ENCODE measurements at regions not wholly inside any gene's neighbourhood (a gene's known extent, or its start where the extent isn't known, plus 50 kb on each side); places are given as distances from the start of the nearest gene placed in this dataset.

DNA sequence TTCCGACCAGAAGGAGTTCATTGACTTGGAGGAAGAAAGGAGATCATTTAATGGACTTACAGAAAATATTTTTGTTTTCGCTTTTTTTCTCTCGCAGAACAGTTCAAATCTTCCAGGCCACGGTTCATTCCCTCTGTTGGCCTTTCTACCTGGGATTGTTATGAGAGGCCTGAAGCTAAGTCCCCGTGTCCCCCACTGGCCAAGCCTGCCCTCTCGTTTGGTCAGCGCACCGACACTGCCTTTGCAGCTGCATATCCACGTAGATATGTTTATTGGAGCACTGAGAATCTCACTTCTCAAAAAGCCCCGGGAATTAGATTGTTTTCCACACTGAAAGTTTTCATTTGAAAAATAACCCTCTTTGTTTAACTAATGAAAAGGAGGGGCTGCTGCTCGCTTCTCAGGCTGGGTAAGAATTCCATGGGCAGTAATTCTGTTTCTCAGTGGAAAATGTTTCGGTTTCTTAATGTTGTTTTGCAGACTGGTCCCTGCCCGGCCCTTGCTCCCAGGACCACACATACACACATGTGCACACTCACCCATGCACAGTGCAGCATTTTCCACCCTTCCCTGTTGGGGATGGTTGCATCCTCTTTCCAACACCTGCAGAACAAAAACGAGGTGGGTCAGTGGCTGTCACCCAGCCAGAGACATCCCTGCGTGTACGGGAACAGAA is 655.7 kb downstream of the BNC2 start:
- H3K14ac ChIP-seq (ENCODE audit: insufficient read depth, low read length), result no peak overlapping the region
- no peak overlapping the region for H2AK5ac ChIP-seq (ENCODE audit: insufficient read length, low read length)
- no peak overlapping the region for H3K9ac ChIP-seq (ENCODE audit: extremely low read depth, insufficient read length, low read length)
- no peaks in the 10 kb centered on the region for H3K23me2 ChIP-seq (ENCODE audit: insufficient read length, low read depth, low read length, poor library complexity, severe bottlenecking)
- no peak overlapping the region; a peak in 1 of 7 replicates for H3K27ac Mint-ChIP-seq
- no peaks in the 10 kb centered on the region for H3K79me1 ChIP-seq (ENCODE audit: insufficient read depth, low read depth, low read length, poor library complexity, severe bottlenecking)
- no peaks in the 10 kb centered on the region for H3K27me3 Mint-ChIP-seq (ENCODE audit: low read depth)
- WGBS (ENCODE audit: extremely low coverage, insufficient read length, low lambda C conversion rate), result no CpG with 5 or more reads among the region's 16 CpGs
- no peaks in the 10 kb centered on the region for H3K4me1 ChIP-seq (ENCODE audit: insufficient read depth, low read length)
- no peak overlapping the region for H2BK20ac ChIP-seq (ENCODE audit: low read depth, low read length, poor library complexity, severe bottlenecking)
- H2BK12ac ChIP-seq (ENCODE audit: insufficient read length, low read depth, low read length), result no peak overlapping the region
- H3K23ac ChIP-seq (ENCODE audit: insufficient read length, low read depth, low read length), result no peak overlapping the region
- H3K79me2 ChIP-seq (ENCODE audit: insufficient read depth, low read length), result no peaks in the 10 kb centered on the region
- no peak for DNase-seq
- no peak overlapping the region for H2BK5ac ChIP-seq (ENCODE audit: insufficient read length, low read length)
- H3K27ac ChIP-seq (ENCODE audit: insufficient read length, low read depth, low read length), result no peak overlapping the region
- no peak overlapping the region for H4K5ac ChIP-seq (ENCODE audit: insufficient read length, low read depth, low read length)
- H3K36me3 Mint-ChIP-seq (ENCODE audit: insufficient read depth in 1 of 3, low read depth in 3 of 3), result no peaks in the 10 kb centered on the region
- no peak overlapping the region for H4K8ac ChIP-seq (replicated peaks; ENCODE audit: insufficient read length, low read depth, low read length)
- no peak overlapping the region for H4K91ac ChIP-seq (ENCODE audit: insufficient read length, low read depth, low read length)
- H4K20me1 ChIP-seq (ENCODE audit: control insufficient read depth, insufficient read depth, insufficient read length), result no peaks in the 10 kb centered on the region
- H3K4me1 Mint-ChIP-seq, result peaks cover 10 to 11% of the 10 kb centered on the region in 2 experiments
- no peak overlapping the region for H3K4ac ChIP-seq (ENCODE audit: low read depth, low read length)
- no peak overlapping the region for H3K18ac ChIP-seq (ENCODE audit: insufficient read length, low read depth, low read length)
- no peak overlapping the region for H2BK120ac ChIP-seq (ENCODE audit: low read depth, low read length, poor library complexity, severe bottlenecking)
- H2BK15ac ChIP-seq (ENCODE audit: low read depth, low read length), result no peak overlapping the region
- TF ChIP-seq, protein P1, sequence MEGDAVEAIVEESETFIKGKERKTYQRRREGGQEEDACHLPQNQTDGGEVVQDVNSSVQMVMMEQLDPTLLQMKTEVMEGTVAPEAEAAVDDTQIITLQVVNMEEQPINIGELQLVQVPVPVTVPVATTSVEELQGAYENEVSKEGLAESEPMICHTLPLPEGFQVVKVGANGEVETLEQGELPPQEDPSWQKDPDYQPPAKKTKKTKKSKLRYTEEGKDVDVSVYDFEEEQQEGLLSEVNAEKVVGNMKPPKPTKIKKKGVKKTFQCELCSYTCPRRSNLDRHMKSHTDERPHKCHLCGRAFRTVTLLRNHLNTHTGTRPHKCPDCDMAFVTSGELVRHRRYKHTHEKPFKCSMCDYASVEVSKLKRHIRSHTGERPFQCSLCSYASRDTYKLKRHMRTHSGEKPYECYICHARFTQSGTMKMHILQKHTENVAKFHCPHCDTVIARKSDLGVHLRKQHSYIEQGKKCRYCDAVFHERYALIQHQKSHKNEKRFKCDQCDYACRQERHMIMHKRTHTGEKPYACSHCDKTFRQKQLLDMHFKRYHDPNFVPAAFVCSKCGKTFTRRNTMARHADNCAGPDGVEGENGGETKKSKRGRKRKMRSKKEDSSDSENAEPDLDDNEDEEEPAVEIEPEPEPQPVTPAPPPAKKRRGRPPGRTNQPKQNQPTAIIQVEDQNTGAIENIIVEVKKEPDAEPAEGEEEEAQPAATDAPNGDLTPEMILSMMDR (conservative IDR thresholded peaks at IDR 0.05), result no peak
- no peaks in the 10 kb centered on the region for H3K9me3 ChIP-seq (ENCODE audit: control insufficient read depth, low read depth, low read length)
- no peaks in the 10 kb centered on the region for H3K27me3 ChIP-seq (ENCODE audit: insufficient read depth, low read length)
- no peak overlapping the region for H3K4me3 Mint-ChIP-seq
- H2AFZ ChIP-seq (ENCODE audit: low read length), result no peak overlapping the region
- H3K4me2 ChIP-seq (ENCODE audit: insufficient read depth, insufficient read length, low read length), result no peak overlapping the region
- no peak overlapping the region for H3T11ph ChIP-seq (ENCODE audit: low read length)
- no peak overlapping the region for H3K56ac ChIP-seq (ENCODE audit: insufficient read length, low read depth, low read length)
- H3K9me3 Mint-ChIP-seq, result no peaks in the 10 kb centered on the region
